HG03520 (cell line): ENCODE measurements at regions not wholly inside any gene's neighbourhood (a gene's known extent, or its start where the extent isn't known, plus 50 kb on each side); places are given as distances from the start of the nearest gene placed in this dataset.

Source experiments
- ATAC-seq: cut with Tn5 transposase; IDR thresholded peaks from one replicate; pipeline ENCODE4 v1.9.1; 2021; ENCODE audit warnings: mild to moderate bottlenecking, moderate library complexity; ENCODE audit not compliant: unreplicated experiment

DNA sequence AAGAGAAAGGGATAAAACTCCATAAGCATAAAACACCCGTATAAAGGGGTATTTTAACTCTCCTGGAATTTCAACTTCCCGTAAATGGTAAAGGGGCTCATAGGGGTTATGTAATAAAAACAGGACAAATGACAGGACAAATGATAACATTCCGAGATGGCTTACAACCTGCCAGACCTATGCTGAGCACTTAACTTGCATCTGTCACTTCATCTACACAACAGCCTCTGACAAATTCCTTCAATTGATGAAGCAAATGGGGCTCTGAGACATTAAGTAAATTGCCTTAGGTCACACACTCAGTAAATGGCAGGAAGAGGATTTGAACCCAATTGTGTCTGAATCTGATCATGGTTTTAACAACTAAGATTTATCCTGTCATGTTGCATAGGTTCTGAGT lies 327.6 kb upstream of the SNX7 start:
- ATAC-seq: no peak

DNA sequence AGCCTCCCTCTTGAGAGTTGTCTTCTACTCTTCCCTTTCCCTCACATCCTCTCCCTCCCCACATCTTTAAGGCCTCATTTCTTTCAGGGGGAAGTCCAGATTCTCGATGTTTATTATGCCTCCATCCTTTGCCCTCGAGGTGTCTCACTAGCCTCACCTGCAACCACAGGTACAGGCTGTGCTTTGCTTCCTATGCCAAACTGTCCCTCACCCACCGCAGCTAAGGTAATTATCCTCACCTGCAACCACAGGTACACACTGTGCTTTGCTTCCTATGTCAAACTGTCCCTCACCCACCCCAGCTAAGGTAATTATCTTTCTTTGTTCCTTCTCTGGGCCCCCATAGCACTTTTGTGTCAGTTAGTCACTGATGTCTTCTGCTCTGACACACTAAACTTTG lies 328.1 kb upstream of the SNX7 start:
- no peak for ATAC-seq

DNA sequence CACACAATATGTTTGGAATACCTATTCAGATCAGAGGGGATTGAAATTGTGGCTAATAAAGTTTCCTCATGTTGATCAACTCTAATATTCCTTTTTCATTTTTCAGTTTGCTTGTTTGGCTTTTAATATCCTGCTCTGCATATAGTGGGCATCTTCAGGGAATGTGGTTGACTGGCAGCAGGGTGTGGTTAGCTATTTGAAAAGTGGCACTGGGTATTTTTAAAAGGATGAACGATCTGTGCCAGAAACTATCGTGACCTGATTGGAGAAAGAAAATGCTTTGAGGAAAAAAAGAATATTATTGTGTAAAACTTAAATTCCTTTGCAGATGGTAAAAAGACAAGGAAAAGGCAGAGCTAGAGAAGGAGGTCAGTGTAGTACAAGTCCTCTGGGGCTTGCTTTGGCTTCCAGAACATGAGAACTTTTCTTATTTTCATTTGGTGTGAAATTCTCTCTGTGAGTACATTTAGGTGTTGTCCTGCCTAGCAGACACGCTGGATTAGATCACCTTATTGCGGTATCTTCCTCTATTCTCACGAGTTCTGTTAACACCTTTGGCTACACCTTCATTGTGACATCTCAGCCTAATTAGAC lies 329.7 kb upstream of the SNX7 start:
- no peak for ATAC-seq

DNA sequence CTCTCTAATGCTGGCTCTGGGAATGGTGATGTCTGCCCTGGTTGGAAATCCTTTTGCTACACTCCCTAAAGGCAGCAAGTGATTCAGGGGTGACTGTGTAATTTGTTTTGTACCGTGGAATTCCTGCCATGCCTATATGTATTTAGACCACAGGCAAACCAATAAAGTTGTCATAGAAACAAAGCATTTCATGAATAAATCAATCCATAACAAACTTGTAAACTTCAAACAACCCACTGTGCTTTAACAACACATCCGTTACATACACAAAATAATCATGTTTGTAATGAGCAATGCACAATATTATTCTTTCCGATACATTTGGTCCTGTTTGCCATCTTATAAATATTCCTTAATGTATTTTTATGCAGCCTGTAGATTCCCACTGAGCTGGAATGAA lies 330.3 kb upstream of the SNX7 start:
- ATAC-seq: no peak

DNA sequence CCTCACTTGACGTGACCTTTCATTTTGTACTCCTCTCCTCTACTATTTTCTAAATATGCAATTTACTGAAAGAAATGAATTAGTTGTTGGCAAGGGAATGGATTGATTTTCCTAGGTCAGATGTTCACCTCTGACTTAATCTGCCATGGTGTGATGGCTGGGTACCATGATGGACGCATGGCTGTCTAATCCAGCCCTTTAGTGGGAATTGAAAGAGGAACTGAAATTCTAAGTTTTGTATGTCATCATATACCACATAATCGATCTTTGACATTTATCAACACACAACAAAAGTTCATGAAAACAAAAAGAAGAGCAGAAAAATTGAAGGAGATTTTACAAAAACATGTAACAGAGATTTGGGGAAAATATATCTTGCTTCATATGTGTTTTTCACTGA lies 331.3 kb upstream of the SNX7 start:
- ATAC-seq: no peak

DNA sequence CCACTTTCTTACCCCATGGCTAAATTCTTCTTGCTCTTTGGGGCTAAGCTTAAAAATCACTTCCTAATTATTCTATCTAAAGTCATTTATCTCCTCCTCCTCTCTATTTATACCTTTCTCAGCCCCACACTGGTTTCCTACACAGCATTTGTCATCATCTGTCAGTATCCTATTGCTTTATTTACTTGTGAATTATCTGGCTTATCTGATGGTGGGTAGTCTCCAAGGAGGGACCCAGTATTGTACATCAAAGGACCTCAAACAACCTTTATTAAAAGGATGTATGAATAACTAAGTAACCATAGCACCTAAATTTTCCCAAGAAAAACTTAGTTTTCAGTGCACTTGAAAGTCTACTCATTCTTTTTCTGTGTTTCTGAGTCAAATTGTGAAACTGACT lies 332.7 kb upstream of the SNX7 start:
- ATAC-seq: no peak

DNA sequence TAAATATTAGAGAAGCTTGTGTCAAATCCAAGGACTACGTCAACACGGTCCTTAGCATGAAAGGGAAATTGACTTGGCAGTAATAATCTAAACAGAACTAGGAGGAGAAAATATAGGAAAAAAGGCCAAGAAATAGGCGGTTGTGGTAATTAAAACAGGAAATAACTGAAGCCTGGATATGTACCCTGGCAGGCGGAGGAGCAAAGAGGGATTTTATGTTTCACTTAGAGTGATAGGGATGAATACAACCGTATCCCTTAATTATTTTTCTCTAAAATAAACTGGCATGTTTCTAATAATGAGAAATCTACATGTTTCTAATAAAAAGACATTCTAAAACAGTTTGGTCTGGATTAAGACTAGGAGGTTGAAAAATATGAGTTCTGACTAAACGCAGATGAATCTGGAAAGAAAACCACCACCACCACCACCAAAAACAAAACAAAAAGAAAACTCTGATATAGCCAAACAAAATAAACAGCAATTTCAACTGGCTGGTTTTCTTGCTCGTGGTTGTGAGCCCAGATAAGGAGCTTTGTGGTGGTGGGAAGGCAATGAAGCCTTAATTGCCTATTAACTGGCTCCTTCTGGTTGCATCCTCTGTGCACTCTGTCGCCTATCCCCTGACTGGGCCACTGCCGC lies 334.2 kb upstream of the SNX7 start:
- no peak for ATAC-seq

DNA sequence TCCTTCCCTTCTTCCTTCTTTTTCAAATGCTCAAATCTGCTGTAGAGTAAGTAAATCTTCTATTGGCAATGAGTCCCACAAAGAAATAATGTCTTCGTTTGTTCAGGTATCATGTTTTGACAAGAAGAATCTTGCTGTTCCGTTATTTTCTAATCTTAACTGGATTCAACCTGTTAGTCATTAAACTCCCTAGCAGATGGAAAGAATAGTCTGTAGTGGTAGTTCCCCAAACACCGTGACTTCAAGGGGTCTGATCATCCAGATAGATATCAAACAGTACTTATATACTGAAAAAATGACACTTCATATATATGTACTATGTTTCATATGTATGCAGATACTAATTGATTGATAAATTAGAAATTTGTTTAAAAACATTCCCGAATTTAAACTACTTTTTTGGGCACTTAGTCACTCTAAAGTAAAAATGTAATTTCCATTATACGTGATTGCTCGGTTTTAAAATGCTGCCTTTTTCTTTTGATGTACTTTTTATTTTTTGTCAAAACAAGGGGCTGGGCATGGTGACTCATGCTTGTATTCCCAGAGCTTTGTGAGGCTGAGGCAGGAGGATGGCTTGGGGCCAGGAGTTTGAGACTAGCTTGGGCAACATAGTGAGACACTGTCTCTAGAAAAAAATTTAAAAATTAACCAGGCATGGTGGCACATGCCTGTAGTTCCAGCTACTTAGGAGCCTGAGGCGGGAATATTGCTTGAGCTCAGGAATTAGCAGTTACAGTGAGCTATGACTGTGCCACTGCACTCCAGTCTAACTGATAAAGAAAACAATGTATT lies 335.7 kb upstream of the SNX7 start:
- no peak for ATAC-seq

DNA sequence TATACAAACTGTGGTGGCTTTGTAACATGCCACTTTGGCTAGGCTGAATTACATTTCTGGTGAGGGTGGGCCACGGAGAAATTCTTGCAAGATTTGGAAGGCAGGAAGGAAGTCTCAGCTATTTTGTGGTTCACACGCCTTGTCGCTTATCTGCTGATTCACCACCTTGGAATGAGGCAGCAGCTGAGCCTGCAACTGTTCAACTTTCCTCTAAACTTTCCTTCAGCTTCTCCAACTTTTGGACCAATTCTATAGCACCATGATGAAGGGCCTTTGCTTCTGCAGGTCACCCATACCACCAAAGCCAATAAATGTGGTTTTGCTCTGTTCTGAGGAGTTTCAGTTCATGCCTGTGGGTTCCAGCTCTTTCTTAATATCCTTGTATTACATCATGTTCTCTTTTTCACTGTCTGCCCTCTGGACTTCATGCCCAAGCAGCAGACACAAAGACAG lies 337.6 kb upstream of the SNX7 start:
- no peak for ATAC-seq

DNA sequence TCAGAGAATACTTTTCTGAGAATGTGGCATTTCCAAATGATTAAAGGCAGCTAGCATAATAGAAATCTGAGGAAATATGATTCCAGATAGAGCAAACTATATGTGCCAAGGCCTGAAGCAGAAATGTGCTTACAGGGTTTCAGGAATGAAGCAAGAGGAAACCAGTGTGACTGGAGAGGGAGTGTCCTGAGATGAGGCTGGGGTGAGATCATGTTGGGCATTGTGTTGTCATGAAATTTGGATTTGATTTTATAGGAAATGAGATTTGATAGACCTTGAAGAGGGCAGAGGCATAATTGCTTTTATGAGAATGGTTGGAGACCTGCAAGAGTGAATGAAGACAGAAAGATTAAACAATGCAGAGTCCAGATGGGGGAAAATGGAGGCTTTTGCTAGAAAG lies 338.1 kb upstream of the SNX7 start:
- ATAC-seq: no peak

DNA sequence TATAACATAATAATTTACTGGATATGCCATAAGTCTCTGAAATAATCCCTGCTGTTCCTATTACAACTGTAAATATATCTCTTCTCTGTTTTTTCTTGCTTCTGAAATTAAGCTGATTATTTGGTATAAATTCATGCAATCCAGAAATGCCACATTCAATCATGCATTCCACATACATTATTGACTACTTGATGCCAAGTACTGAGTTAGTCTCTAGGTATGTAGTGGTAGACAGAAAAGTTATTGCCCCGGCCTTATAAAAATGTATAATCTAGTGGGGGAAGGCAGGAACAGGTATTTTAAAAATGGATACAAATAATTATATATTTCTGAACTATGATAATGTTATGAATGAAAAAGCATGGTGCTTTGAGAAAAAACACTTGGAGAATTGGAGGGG lies 338.6 kb upstream of the SNX7 start:
- no peak for ATAC-seq

DNA sequence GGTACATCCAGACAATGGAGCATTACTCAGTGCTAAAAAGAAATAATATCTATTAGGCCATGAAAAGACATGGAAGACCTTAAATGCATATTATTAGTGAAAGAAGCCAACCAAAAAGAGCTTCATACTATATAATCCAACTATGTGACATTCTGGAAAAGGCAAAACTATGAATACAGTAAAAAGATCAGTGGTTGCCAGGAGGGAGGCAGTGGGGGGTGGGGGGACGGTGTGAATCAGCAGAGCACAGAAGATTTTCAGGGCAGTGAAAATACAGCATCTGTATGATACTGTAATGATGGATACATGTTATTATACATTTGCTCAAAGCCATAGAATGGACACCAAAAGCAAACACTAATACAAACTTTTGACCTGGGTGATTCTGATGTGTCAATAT lies 339.4 kb upstream of the SNX7 start:
- ATAC-seq: no peak

DNA sequence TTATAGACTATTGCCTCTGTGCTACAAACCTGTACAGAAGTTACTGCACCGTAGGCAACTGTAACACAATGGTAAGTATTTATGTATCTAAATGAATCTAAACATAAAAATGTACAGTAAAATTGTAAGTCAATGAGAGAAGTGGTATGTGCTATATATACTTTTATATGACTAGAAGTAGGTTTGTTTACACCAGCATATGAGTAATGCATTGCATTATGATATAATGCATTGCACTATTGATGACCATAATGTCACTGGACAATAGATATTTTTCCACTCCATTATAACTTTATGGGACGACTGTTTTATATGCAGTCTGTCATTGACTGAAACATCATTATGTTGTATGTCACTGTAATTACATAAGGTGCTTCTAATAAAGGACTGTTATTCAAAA lies 340.3 kb upstream of the SNX7 start:
- no peak for ATAC-seq

DNA sequence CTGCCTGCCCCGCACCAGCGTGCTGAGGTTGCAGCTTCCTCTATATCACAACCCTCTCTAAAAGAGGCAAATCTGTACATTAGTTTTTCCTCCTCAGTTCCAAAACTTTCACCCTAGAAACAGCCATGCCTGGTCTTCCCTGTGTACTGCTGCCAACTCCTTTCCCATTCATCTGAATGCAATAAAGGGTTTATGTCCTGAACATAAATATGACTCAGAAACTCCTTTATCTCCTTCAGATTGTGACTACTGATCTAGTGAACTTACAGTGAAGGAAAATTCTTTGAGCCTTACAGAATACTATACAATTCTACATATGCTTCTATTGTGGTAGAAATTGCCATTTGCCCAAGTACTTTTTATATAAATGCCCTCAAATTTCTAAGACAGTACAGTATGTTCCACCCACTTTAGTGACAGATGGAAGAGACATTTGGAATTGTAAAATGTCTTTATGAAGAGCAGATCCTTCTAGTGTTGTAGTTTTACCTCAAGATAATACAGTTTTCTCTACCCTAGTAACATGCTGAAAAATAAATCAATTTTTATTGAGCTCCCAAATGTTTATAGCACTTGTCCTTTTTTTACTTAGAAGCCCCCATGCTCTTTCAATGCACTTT lies 345.1 kb upstream of the SNX7 start:
- no peak for ATAC-seq

DNA sequence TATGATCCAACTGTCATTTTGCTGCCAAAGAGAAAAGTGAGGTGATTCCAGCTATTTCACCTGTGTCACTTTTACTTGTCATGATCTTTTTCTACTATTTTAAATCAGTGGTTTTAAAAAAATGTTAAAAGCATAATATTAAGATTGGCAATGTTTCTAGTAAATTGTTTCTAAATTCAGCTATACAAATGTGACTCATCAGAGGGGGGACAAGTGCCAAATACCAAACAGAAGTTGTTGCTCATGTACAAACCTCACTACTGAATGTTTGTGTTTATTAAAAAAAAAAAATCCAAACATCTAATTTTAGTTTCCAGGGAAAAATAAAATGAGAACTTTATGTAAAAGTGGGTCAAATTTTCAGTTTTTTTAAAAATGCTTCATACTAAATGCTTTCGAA lies 346.2 kb upstream of the SNX7 start:
- no peak for ATAC-seq

DNA sequence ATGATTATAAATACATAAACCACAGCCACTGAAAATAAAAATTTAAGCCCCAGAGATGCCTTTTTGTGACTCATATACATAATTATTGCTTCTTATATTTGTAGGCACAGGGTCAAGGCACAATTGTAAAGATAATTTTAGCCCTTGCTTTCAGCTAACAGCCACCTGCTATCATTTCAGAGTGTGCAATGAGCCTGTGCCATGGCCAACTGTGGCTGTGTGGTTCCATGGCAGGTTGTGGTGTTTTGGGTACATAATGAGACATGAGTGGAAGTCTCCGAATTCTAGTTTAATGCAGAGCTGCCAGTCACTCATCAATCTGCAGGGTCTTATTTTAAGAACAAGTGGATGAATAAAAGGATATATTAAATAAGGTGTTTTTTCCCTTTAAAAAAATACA lies 346.9 kb upstream of the SNX7 start:
- no peak for ATAC-seq

DNA sequence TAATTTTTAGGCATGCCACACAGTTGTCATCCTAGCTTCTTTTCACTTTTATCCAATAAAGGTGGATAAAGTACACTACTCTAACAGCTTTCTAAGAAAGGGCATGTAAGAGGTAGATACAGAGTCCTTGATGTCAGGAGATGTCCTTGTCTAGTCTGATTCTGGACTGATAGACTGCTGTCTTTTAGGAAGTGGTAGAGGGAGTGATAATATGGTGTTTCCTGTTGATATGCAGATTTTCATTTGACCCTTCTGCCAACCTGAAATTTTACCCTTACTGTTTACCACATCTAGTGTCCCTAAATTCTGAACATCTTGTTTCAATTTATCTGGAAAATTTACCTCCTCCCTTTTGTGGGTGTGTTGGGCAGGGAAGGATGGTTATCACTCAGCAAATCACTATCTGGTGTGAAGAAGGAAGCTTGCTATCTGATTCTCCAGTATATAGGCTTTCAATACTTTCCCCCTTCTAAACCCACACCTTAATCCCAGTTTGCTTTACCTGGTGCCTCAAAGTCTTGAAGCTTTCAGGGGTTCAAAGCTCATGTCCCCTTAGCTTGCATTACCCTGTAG lies 354.9 kb upstream of the SNX7 start:
- ATAC-seq: no peak

DNA sequence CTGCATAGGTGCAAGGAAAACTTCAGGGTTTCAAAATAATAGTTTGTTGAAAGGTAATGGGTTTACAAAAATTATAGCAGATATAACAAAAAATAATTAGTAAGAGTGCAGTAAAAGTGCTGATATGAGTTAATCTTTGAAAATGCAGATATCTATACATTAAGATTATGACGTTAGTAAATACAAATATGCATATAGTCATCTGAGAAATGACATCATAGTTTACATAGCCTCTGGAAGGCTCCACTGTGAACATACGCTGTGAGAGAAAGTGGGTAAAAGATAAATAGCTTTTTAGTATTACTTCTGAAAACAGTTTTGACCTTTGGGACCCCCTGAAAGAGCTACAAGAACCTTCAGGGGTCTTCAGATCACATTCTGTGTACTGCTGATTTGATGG lies 356.2 kb upstream of the SNX7 start:
- ATAC-seq: no peak

DNA sequence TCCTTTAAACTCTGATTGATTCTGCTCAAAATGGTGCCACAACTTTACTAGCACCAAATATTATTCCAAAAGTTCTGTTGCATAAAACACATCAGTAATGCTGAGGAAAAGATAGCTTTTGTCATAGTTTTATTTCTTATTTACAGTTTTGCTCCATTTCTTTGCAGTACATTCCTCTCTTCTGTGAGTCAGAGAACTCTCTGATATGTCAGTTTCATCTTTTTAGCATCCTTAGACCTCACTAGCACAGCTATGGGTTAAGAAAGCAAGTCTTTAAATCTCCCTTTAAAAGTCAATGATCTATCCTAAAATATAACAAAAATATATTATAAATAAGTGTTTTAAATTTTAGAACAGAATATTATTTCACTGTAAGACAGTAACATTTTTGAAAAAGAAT lies 356.6 kb upstream of the SNX7 start:
- ATAC-seq: no peak

DNA sequence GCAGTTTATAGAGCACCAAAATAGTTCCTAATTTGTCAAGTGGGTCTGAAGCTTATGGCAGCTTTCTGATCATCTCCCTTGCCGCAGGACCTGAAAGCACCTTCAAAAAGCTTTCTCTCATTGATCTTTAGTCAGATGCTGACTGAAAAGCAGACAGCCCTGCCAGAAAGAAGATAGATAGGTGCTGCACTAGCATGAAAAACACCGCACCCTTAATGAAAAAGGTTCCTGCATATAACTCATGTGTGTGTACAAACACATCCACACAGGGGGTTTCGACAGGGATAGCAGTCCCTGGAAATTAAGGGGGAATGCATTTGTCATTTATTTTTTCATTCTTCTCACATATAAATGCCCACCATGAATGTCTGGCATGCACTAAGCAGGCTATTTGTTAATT lies 361.7 kb upstream of the SNX7 start:
- ATAC-seq: no peak

DNA sequence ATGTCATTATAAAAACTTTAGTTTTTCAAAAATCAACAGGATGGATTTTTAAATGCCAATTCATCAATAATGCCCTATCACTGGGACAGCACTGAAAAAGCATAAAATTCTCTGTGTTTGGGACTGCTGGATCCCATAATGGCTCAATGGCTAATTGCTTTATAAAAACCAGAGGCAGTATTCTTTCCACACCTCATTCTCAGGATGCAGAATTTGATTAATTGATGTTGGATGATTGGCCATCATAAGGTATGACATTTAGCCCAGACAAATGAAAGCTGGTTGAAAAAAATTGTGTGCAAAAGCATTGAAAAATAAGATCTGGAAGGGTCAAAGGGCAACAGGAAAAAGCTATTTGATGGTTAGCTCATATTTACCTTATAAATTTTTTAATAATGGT lies 362.2 kb upstream of the SNX7 start:
- ATAC-seq: no peak

DNA sequence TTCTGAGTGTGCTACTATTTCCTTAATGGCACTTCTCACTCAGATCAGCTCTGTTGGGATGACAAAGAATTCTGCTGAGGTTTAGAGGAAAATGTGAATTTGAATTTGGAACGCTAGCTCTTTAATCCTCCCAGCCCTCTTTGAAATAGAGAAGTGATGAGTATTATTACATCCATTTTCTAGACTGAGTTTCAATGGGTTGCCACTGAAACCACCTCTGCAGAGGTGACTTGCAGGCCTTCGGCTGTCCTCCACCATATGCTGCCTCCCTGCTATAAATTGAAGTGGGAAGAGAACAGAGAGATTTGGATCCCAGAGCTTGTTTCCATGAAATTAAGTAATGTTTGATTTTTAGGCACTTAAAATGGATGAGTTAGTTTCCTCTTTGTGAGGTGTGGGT lies 363.2 kb upstream of the SNX7 start:
- ATAC-seq: no peak
